ENCODE measurements at regions not wholly inside any gene's neighbourhood (a gene's known extent, or its start where the extent isn't known, plus 50 kb on each side); places are given as distances from the start of the nearest gene placed in this dataset.

GRCh38 chr2:67096886-67097285 lies 300.2 kb upstream of the ETAA1 start:
- Histone ChIP-seq H3K4me1 (peaks cover 0 to 3% (median 0%) of the 10 kb centered on the region in 4 donors), H3K36me3 (no peaks in the 10 kb centered on the region), H3K4me3 (no peak overlapping the region), H3K27ac (replicated peaks in 1 of 4) (no peak overlapping the region), H3K27me3 (no peaks in the 10 kb centered on the region), H3K9me3 (no peaks in the 10 kb centered on the region)
- no peak for DNase-seq (ENCODE audit: extremely low spot score)
- intact Hi-C loops (cut with DNase I): no loop called here
- TF ChIP-seq EP300 (IDR thresholded peaks at IDR 0.05) (no peak), POLR2AphosphoS5 (IDR thresholded peaks at IDR 0.05) (no peak), CTCF (IDR thresholded peaks at IDR 0.05) (no peak), POLR2A (IDR thresholded peaks at IDR 0.05; ENCODE audit: low read depth) (no peak)

GRCh38 chr2:67103157-67103556 lies 294.0 kb upstream of the ETAA1 start:
- H3K9me3 ChIP-seq: peaks cover 3 to 16% (median 5%) of the 10 kb centered on the region in 4 donors
- H3K27ac ChIP-seq (replicated peaks in 1 of 4): no peak overlapping the region
- peaks cover 0 to 7% (median 0%) of the 10 kb centered on the region in 4 donors for H3K4me1 ChIP-seq
- intact Hi-C loops (cut with DNase I): no loop called here
- H3K4me3 ChIP-seq: no peak overlapping the region
- TF ChIP-seq POLR2AphosphoS5 (IDR thresholded peaks at IDR 0.05) (no peak), POLR2A (IDR thresholded peaks at IDR 0.05; ENCODE audit: low read depth) (no peak), CTCF (IDR thresholded peaks at IDR 0.05) (no peak), EP300 (IDR thresholded peaks at IDR 0.05) (no peak)
- DNase-seq (ENCODE audit: extremely low spot score): no peak
- H3K27me3 ChIP-seq: no peaks in the 10 kb centered on the region
- no peaks in the 10 kb centered on the region for H3K36me3 ChIP-seq

- intact Hi-C loops (cut with DNase I): no loop called here
Observed at GRCh38 chr2:67108231-67108630, 288.9 kb upstream of the ETAA1 start.

GRCh38 chr2:67124531-67124930 lies 272.6 kb upstream of the ETAA1 start:
- WGBS: 95% methylated on average over 1 of the region's 1 CpG
- no peak for TF ChIP-seq CTCF (IDR thresholded peaks at IDR 0.05)
- TF ChIP-seq EP300 (IDR thresholded peaks at IDR 0.05): no peak
- TF ChIP-seq POLR2AphosphoS5 (IDR thresholded peaks at IDR 0.05): no peak
- TF ChIP-seq POLR2A (IDR thresholded peaks at IDR 0.05; ENCODE audit: low read depth): no peak
- no peaks in the 10 kb centered on the region for H3K36me3 ChIP-seq
- H3K27me3 ChIP-seq: no peaks in the 10 kb centered on the region
- no peak overlapping the region for H3K27ac ChIP-seq (replicated peaks in 1 of 4)
- intact Hi-C loops (cut with DNase I): no loop called here
- H3K4me3 ChIP-seq: no peak overlapping the region
- H3K9me3 ChIP-seq: peaks cover 0 to under 1% (median 0%) of the 10 kb centered on the region in 4 donors
- no peak for DNase-seq (ENCODE audit: extremely low spot score)
- peaks cover 0 to 13% (median 5%) of the 10 kb centered on the region in 4 donors for H3K4me1 ChIP-seq

More at GRCh38 chr2:67108231-67108630, 288.9 kb upstream of the ETAA1 start:
- Histone ChIP-seq H3K27ac (replicated peaks in 1 of 4) (no peak overlapping the region), H3K27me3 (no peaks in the 10 kb centered on the region), H3K4me3 (no peak overlapping the region), H3K4me1 (peaks cover 0 to 12% (median 0%) of the 10 kb centered on the region in 4 donors), H3K36me3 (no peaks in the 10 kb centered on the region), H3K9me3 (peaks cover 0 to 13% (median 3%) of the 10 kb centered on the region in 4 donors)
- 31% methylated on average over 2 of the region's 2 CpGs for WGBS
- DNase-seq (ENCODE audit: extremely low spot score): no peak
- TF ChIP-seq EP300 (IDR thresholded peaks at IDR 0.05) (no peak), POLR2A (IDR thresholded peaks at IDR 0.05; ENCODE audit: low read depth) (no peak), CTCF (IDR thresholded peaks at IDR 0.05) (no peak), POLR2AphosphoS5 (IDR thresholded peaks at IDR 0.05) (no peak)

All from esophagus muscularis mucosa (tissue), 4 donors.